Pancreas (tissue), 10 donors: ENCODE measurements at regions not wholly inside any gene's neighbourhood (a gene's known extent, or its start where the extent isn't known, plus 50 kb on each side); places are given as distances from the start of the nearest gene placed in this dataset.
A peak's percentile ranks its signal among the peaks of the same experiment; 100 is the strongest.

Experiments
- ATAC-seq, 4 donors: fragments of 200-7000 bp; cut with Tn5 transposase; one replicate each; pipeline versions ENCODE4 v1.8.0 to v1.9.1; 2020; ENCODE audit warnings: mild to moderate bottlenecking in 4 of 4, moderate library complexity in 4 of 4
- DNase-seq, 6 donors: peaks; one replicate each; pipeline ENCODE4 v3.0.0-alpha.2; 2020
- FAIRE-seq: peaks from 2 replicates; lab custom pipeline; 2012; peaks lifted over from hg19 to GRCh38; lab: Jason Lieb, UNC
- H3K27ac ChIP-seq, 4 donors: fragments of 200-600 bp; sonication (generic); 1 replicate in 3 of 4; 2 replicates in 1 of 4; pipeline versions ENCODE4 v1.5.0 to v1.8.0; 2020
- H3K27me3 ChIP-seq, 4 donors: fragments of 200-600 bp; one replicate each; pipeline ENCODE4 v1.8.0; 2021
- H3K36me3 ChIP-seq, 3 donors: fragments of 200-600 bp; sonication (generic) in 1 of 3; one replicate each; pipeline versions ENCODE4 v1.5.0 to v1.8.0; 2020 to 2021
- H3K4me1 ChIP-seq, 3 donors: fragments of 200-600 bp; one replicate each; pipeline ENCODE4 v1.8.0; 2021
- H3K4me3 ChIP-seq, 4 donors: fragments of 200-600 bp; sonication (generic) in 2 of 4; one replicate each; pipeline versions ENCODE4 v1.5.0 to v1.8.0; 2020 to 2021
- H3K9me3 ChIP-seq, 4 donors: fragments of 200-600 bp; one replicate each; pipeline ENCODE4 v1.8.0; 2021
- CTCF ChIP-seq, 4 donors: fragments of 200-600 bp; sonication (generic) in 3 of 4; IDR thresholded peaks; one replicate each; pipeline versions ENCODE4 v1.5.0 to v1.8.0; 2021; ENCODE audit warnings: antibody characterized with exemption in 4 of 4
- WGBS, 2 donors: extraction: QIAGEN DNeasy Blood & Tissue Kit; methylation state at CpG; one replicate each; pipeline ENCODE4 v1.1.7; 2013; 5-methylcytosine and 5-hydroxymethylcytosine counted together
- intact Hi-C, 3 donors: fragments of 100-400 bp; cut with DNase I; formaldehyde crosslinking; loops; one replicate each; pipeline versions ENCODE4 v1.11.1 to v1.14.2; 2022
- donor health status: healthy with polysubstance abuse.
- donor health status: DM: no; HTN: no; CAD: no; lungs with moderate emphysema.
- donor health status: DM: no; HTN: no; CAD: no.
- donor health status: control.
- donor health status: control.
- donor health status: Bipolar disorder and iron deficiency.
- donor health status: DM: yes; HTN: yes; CAD: no.
- donor health status: DM: no; HTN: no; CAD: no.
- donor health status: DM: no; HTN: no; CAD: no.
- donor health status: DM: yes; HTN: yes; CAD: no.

DNA sequence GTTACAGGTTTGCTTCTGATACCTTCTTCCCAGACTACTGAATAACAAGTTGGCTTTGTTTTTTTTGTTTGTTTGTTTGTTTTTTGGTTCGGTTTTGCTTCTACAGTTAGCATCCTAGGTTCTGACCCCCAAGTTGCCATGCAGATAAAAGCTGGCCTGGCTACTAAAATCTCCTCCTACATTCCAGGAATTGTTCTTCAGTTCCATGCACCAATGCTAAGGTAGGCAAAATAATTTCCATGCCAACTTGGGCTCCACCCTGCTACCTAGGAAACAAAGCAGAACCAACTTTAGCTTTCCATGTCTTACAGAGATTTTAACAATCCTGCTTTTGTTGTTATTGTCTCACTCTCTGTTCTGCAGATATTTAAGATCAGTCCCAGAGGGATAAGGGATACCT is 495.5 kb upstream of the SOX9 start:
- H3K36me3 ChIP-seq, result no peaks in the 10 kb centered on the region
- no peaks in the 10 kb centered on the region for H3K4me1 ChIP-seq
- intact Hi-C loops, result no loop called here
- H3K27me3 ChIP-seq, result no peaks in the 10 kb centered on the region
- ATAC-seq (no peak), DNase-seq (no peak), FAIRE-seq (no peak)
- TF ChIP-seq CTCF (IDR thresholded peaks at IDR 0.05), result no peak
- H3K4me3 ChIP-seq, result no peak overlapping the region
- no peaks in the 10 kb centered on the region for H3K9me3 ChIP-seq
- no peak overlapping the region for H3K27ac ChIP-seq
- 43 to 46% methylated on average over 1 of the region's 1 CpG for WGBS, 2 donors

DNA sequence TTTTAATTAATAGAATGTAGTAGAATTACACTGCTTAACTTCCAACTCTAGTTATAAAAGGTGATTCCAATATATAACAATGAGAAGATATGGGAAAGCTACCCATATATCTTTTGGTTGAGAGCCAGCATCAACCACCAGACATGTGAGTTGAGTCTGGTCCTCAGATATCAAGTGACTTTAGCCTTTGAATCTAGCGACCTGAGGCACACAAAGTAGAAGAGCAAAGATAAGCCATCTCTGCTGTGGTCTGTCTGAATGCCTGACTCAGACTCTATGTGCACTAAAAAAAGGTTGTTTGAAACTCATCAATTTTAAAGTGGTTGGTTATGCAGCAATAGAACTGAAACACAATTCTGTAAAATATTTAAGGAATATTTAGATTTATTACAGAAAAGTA is 492.5 kb upstream of the SOX9 start:
- FAIRE-seq (no peak), ATAC-seq (no peak), DNase-seq (no peak)
- H3K4me1 ChIP-seq, result no peaks in the 10 kb centered on the region
- intact Hi-C loops, result no loop called here
- H3K27ac ChIP-seq, result no peak overlapping the region
- WGBS, 2 donors, result 23 to 27% methylated on average over 1 of the region's 1 CpG
- no peaks in the 10 kb centered on the region for H3K27me3 ChIP-seq
- no peak for TF ChIP-seq CTCF (IDR thresholded peaks at IDR 0.05)
- no peaks in the 10 kb centered on the region for H3K36me3 ChIP-seq
- no peak overlapping the region for H3K4me3 ChIP-seq
- H3K9me3 ChIP-seq, result no peaks in the 10 kb centered on the region

DNA sequence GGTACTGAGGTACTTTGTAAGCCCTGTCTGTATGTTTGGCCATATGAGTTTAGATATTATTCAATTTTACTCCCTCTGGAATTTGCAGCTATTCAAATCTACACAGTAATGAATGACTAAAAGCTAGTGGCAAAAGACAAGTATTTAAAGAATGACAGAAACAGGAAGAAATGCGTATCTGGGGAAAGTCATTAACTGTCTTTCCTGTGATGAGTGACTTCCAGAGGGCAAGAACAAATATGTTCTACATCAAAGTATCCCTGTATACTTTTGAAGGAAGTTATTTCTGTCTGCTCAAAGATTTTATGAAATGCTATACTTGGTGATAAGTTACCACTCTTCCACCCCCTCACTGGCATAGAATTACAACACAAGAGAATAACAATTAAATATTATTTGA is 489.3 kb upstream of the SOX9 start:
- TF ChIP-seq CTCF (IDR thresholded peaks at IDR 0.05), result no peak
- DNase-seq (no peak), ATAC-seq (no peak), FAIRE-seq (no peak)
- H3K36me3 ChIP-seq, result no peaks in the 10 kb centered on the region
- no peaks in the 10 kb centered on the region for H3K27me3 ChIP-seq
- H3K4me3 ChIP-seq, result no peak overlapping the region
- H3K27ac ChIP-seq, result no peak overlapping the region
- H3K4me1 ChIP-seq, result no peaks in the 10 kb centered on the region
- intact Hi-C loops, result no loop called here
- 55 to 63% methylated on average over 1 of the region's 1 CpG for WGBS, 2 donors
- H3K9me3 ChIP-seq, result no peaks in the 10 kb centered on the region

GRCh38 chr17:71632328-71632727 is 488.5 kb upstream of the SOX9 start:
- Histone ChIP-seq H3K36me3 (no peaks in the 10 kb centered on the region), H3K4me1 (no peaks in the 10 kb centered on the region), H3K4me3 (no peak overlapping the region), H3K27ac (no peak overlapping the region), H3K9me3 (no peaks in the 10 kb centered on the region), H3K27me3 (no peaks in the 10 kb centered on the region)
- WGBS, 2 donors, result 11 to 13% methylated on average over 2 of the region's 2 CpGs
- FAIRE-seq, result no peak
- ATAC-seq, result peak in 3 of 4 donors; percentile 64 to 82 (median 75)
- intact Hi-C loops, result no loop called here
- no peak for TF ChIP-seq CTCF (IDR thresholded peaks at IDR 0.05)
- DNase-seq, result no peak

DNA sequence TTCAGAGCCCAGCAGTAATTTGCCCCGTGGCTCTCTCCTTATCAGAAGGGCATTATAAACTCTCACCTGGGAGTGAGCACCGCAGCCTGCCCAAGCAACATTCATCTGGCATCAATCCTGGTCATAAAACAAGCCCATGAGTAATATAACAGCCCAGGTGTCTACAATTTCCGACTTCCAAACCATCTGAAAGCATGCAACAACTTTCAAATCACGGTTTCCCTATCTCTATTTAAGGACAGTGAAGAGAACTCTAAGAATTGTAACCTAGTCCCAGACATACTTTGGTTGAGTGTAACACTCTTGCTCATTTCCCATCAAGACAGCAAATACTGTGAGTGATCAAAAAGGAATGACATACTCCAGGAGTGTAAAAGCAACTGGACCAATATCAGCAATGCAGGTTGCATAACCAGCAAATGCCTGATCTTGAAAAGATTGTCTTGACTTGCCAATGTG is 487.4 kb upstream of the SOX9 start:
- Histone ChIP-seq H3K36me3 (no peaks in the 10 kb centered on the region), H3K27me3 (no peaks in the 10 kb centered on the region), H3K4me1 (no peaks in the 10 kb centered on the region), H3K9me3 (no peaks in the 10 kb centered on the region), H3K27ac (no peak overlapping the region), H3K4me3 (no peak overlapping the region)
- TF ChIP-seq CTCF (IDR thresholded peaks at IDR 0.05), result no peak
- peak in 2 of 4 donors; percentile 12 to 28 for ATAC-seq
- 40 to 47% methylated on average over 4 of the region's 4 CpGs for WGBS, 2 donors
- no peak for DNase-seq
- no peak for FAIRE-seq
- intact Hi-C loops, result no loop called here
